ENCODE measurements at regions not wholly inside any gene's neighbourhood (a gene's known extent, or its start where the extent isn't known, plus 50 kb on each side); places are given as distances from the start of the nearest gene placed in this dataset.

GRCh38 chr1:170872663-170873062 is 62.7 kb upstream of the MROH9 start:
- no peak for DNase-seq
- intact Hi-C loops (cut with micrococcal nuclease), result no loop called here
- H3K27ac Mint-ChIP-seq, result no peak overlapping the region
- no peaks in the 10 kb centered on the region for H3K9me3 Mint-ChIP-seq
- H3K4me3 Mint-ChIP-seq, result no peak overlapping the region
- H3K4me1 Mint-ChIP-seq (ENCODE audit: low read depth), result no peaks in the 10 kb centered on the region
- H3K36me3 Mint-ChIP-seq, result no peaks in the 10 kb centered on the region
- ChIA-PET CTCF (no interaction called here), POLR2A (no interaction called here)
- H3K27me3 Mint-ChIP-seq, result peaks cover 14% of the 10 kb centered on the region

GRCh38 chr1:170874671-170875070 is 60.7 kb upstream of the MROH9 start:
- Mint-ChIP-seq H3K9me3 (no peaks in the 10 kb centered on the region), H3K36me3 (no peaks in the 10 kb centered on the region), H3K27ac (no peak overlapping the region), H3K4me1 (ENCODE audit: low read depth) (no peaks in the 10 kb centered on the region), H3K4me3 (no peak overlapping the region), H3K27me3 (peaks cover 13% of the 10 kb centered on the region)
- DNase-seq, result no peak
- intact Hi-C loops (cut with micrococcal nuclease), result no loop called here
- POLR2A ChIA-PET, result no interaction called here
- CTCF ChIA-PET, result no interaction called here

- H3K9me3 Mint-ChIP-seq, result no peaks in the 10 kb centered on the region
- no peaks in the 10 kb centered on the region for H3K4me1 Mint-ChIP-seq (ENCODE audit: low read depth)
- POLR2A ChIA-PET, result no interaction called here
- CTCF ChIA-PET, result no interaction called here
- H3K27ac Mint-ChIP-seq, result no peak overlapping the region
- intact Hi-C loops (cut with micrococcal nuclease), result loop anchor here (5.0 kb wide), 1 partner anchor 209 kb away; no protein-coding TSS in a partner anchor
- no peak overlapping the region for H3K4me3 Mint-ChIP-seq
- H3K27me3 Mint-ChIP-seq, result peaks cover 3% of the 10 kb centered on the region
- no peaks in the 10 kb centered on the region for H3K36me3 Mint-ChIP-seq
- DNase-seq, result no peak
Measured at GRCh38 chr1:170881268-170882265, 53.8 kb upstream of the MROH9 start.

All from activated CD4-positive, alpha-beta memory T cell treated with anti-CD3 and anti-CD28 coated beads for 36 hours (primary cell).